Esophagus muscularis mucosa (tissue), 4 donors: ENCODE measurements at regions not wholly inside any gene's neighbourhood (a gene's known extent, or its start where the extent isn't known, plus 50 kb on each side); places are given as distances from the start of the nearest gene placed in this dataset.

ENCODE experiments used
- DNase-seq: peaks from one replicate; pipeline ENCODE4 v3.0.0-alpha.2; 2017; ENCODE audit errors: extremely low spot score
- H3K27ac ChIP-seq, 4 donors: fragments of 200-600 bp; sonication (generic); replicated peaks in 1 of 4; 1 replicate in 3 of 4; 2 replicates in 1 of 4; pipeline ENCODE4 v1.5.1; 2016 to 2019; ENCODE audit warnings: mild to moderate bottlenecking in 1 of 4
- H3K27me3 ChIP-seq, 4 donors: fragments of 200-600 bp; sonication (generic); one replicate each; pipeline versions ENCODE4 v1.5.1 to v1.6.0; 2016 to 2019
- H3K36me3 ChIP-seq, 4 donors: fragments of 200-600 bp; sonication (generic); one replicate each; pipeline ENCODE4 v1.5.1; 2016 to 2019
- H3K4me1 ChIP-seq, 4 donors: fragments of 200-600 bp; sonication (generic); one replicate each; pipeline ENCODE4 v1.5.1; 2016 to 2019
- H3K4me3 ChIP-seq, 4 donors: fragments of 200-600 bp; sonication (generic); 1 replicate in 2 of 4; 2 replicates in 2 of 4; pipeline ENCODE4 v1.5.1; 2016 to 2019; ENCODE audit warnings: mild to moderate bottlenecking in 4 of 4, moderate library complexity in 1 of 4
- H3K9me3 ChIP-seq, 4 donors: fragments of 200-600 bp; sonication (generic); 1 replicate in 3 of 4; 2 replicates in 1 of 4; pipeline ENCODE4 v1.5.1; 2016 to 2019
- CTCF ChIP-seq, 3 experiments: fragments of 200-600 bp in 2 of 3; fragments of 450-650 bp in 1 of 3; sonication (generic) in 2 of 3; IDR thresholded peaks; one replicate each; pipeline ENCODE4 v1.5.1; 2017 to 2019; ENCODE audit warnings: antibody characterized with exemption in 3 of 3, mild to moderate bottlenecking in 2 of 3, moderate library complexity in 1 of 3
- EP300 ChIP-seq: sonication (generic); formaldehyde crosslinking; IDR thresholded peaks from one replicate; pipeline ENCODE4 v1.6.1; 2017; ENCODE audit warnings: antibody characterized with exemption
- POLR2A ChIP-seq: fragments of 450-650 bp; IDR thresholded peaks from one replicate; pipeline ENCODE4 v1.6.1; 2017; ENCODE audit warnings: antibody characterized with exemption, moderate library complexity, mild to moderate bottlenecking, low read depth
- POLR2AphosphoS5 ChIP-seq, 2 donors: sonication (generic); formaldehyde crosslinking; IDR thresholded peaks; one replicate each; pipeline ENCODE4 v1.6.1; 2017; ENCODE audit warnings: antibody characterized with exemption in 2 of 2
- WGBS: methylation state at CpG from one replicate; pipeline ENCODE4 v1.1.5; 2018; 5-methylcytosine and 5-hydroxymethylcytosine counted together
- intact Hi-C: fragments of 100-400 bp; cut with DNase I; formaldehyde crosslinking; loops from one replicate; pipeline ENCODE4 v1.15.1; 2023

GRCh38 chr1:223000632-223001031 is 142.4 kb downstream of the TLR5 start:
- Histone ChIP-seq H3K27ac (no peak overlapping the region), H3K27me3 (no peaks in the 10 kb centered on the region), H3K9me3 (no peaks in the 10 kb centered on the region), H3K36me3 (peaks cover 0 to 37% (median 30%) of the 10 kb centered on the region in 4 donors), H3K4me3 (no peak overlapping the region), H3K4me1 (peaks cover 5 to 15% (median 9%) of the 10 kb centered on the region in 4 donors)
- intact Hi-C loops: loop anchor here (10.0 kb wide), 1 partner anchor 196 kb away; no protein-coding TSS in a partner anchor
- no peak for DNase-seq
- TF ChIP-seq POLR2A (no peak), CTCF (IDR thresholded peaks at IDR 0.05) (no peak), POLR2AphosphoS5 (IDR thresholded peaks at IDR 0.05) (no peak), EP300 (no peak)

GRCh38 chr1:223001653-223002634 is 141.1 kb downstream of the TLR5 start:
- WGBS: 89% methylated on average over 9 of the region's 9 CpGs
- Histone ChIP-seq H3K4me1 (peaks cover 3 to 15% (median 10%) of the 10 kb centered on the region in 4 donors), H3K27me3 (no peaks in the 10 kb centered on the region), H3K36me3 (peaks cover 0 to 40% (median 30%) of the 10 kb centered on the region in 4 donors), H3K4me3 (no peak overlapping the region), H3K27ac (no peak overlapping the region), H3K9me3 (no peaks in the 10 kb centered on the region)
- intact Hi-C loops: loop anchor here (10.0 kb wide), 1 partner anchor 197 kb away; no protein-coding TSS in a partner anchor
- DNase-seq: no peak
- TF ChIP-seq CTCF (IDR thresholded peaks at IDR 0.05): peak; percentile 9 to 32 (median 10)
- TF ChIP-seq POLR2AphosphoS5 (IDR thresholded peaks at IDR 0.05): no peak

GRCh38 chr1:223003549-223003948 is 139.5 kb downstream of the TLR5 start:
- H3K4me1 ChIP-seq: peaks cover 0 to 15% (median 12%) of the 10 kb centered on the region in 4 donors
- H3K27ac ChIP-seq: no peak overlapping the region
- intact Hi-C loops: loop anchor here (10.0 kb wide), 1 partner anchor 199 kb away; no protein-coding TSS in a partner anchor
- TF ChIP-seq POLR2A (no peak), CTCF (IDR thresholded peaks at IDR 0.05) (no peak), POLR2AphosphoS5 (IDR thresholded peaks at IDR 0.05) (no peak), EP300 (no peak)
- no peaks in the 10 kb centered on the region for H3K27me3 ChIP-seq
- peaks cover 0 to 40% (median 30%) of the 10 kb centered on the region in 4 donors for H3K36me3 ChIP-seq
- 97% methylated on average over 9 of the region's 9 CpGs for WGBS
- H3K9me3 ChIP-seq: no peaks in the 10 kb centered on the region
- no peak overlapping the region for H3K4me3 ChIP-seq
- DNase-seq: no peak

- Histone ChIP-seq H3K4me3 (no peak overlapping the region), H3K4me1 (peaks cover 0 to 43% (median 25%) of the 10 kb centered on the region in 4 donors), H3K27ac (no peak overlapping the region), H3K9me3 (no peaks in the 10 kb centered on the region), H3K36me3 (peaks cover 0 to 40% (median 30%) of the 10 kb centered on the region in 4 donors), H3K27me3 (no peaks in the 10 kb centered on the region)
- intact Hi-C loops: loop anchor here (10.0 kb wide), 1 partner anchor 202 kb away; no protein-coding TSS in a partner anchor
- DNase-seq: no peak
- 95% methylated on average over 5 of the region's 5 CpGs for WGBS
- TF ChIP-seq POLR2AphosphoS5 (IDR thresholded peaks at IDR 0.05): no peak
- no peak for TF ChIP-seq CTCF (IDR thresholded peaks at IDR 0.05)
- no peak for TF ChIP-seq POLR2A
Measured at GRCh38 chr1:223006371-223006770, 136.7 kb downstream of the TLR5 start.
